PFSK-1 (cell line): ENCODE measurements at regions not wholly inside any gene's neighbourhood (a gene's known extent, or its start where the extent isn't known, plus 50 kb on each side); places are given as distances from the start of the nearest gene placed in this dataset.

ENCODE experiments used
- FOXP2 ChIP-seq: optimal IDR thresholded peaks from 2 replicates; pipeline ENCODE3; 2011; ENCODE audit warnings: borderline replicate concordance, control low read depth, inconsistent platforms; ENCODE audit not compliant: insufficient read depth; ENCODE audit errors: extremely low read length, extremely low read depth
- POLR2AphosphoS5 ChIP-seq: IDR thresholded peaks from 2 replicates; pipeline ENCODE4 v1.6.1; 2012; ENCODE audit warnings: low read depth, mild to moderate bottlenecking, control low read depth, low read length, moderate library complexity
- SIN3A ChIP-seq: IDR thresholded peaks from 2 replicates; pipeline ENCODE4 v1.6.1; 2012; ENCODE audit warnings: mild to moderate bottlenecking, low read length, moderate library complexity, borderline replicate concordance; ENCODE audit not compliant: insufficient read depth
- TAF1 ChIP-seq: IDR thresholded peaks from 2 replicates; pipeline ENCODE4 v1.6.1; 2012; ENCODE audit warnings: low read length, control low read depth, borderline replicate concordance; ENCODE audit not compliant: insufficient read depth
- TF ChIP-seq, protein P1 (sequence below), 2 experiments: IDR thresholded peaks; 2 replicates each; pipeline versions ENCODE4 v1.6.1 to v1.8.0; 2011 to 2012; ENCODE audit warnings: low read depth in 2 of 2, low read length in 2 of 2, control low read depth in 1 of 2, inconsistent platforms in 1 of 2, mild to moderate bottlenecking in 1 of 2, moderate library complexity in 1 of 2; ENCODE audit not compliant: insufficient read depth in 1 of 2

DNA sequence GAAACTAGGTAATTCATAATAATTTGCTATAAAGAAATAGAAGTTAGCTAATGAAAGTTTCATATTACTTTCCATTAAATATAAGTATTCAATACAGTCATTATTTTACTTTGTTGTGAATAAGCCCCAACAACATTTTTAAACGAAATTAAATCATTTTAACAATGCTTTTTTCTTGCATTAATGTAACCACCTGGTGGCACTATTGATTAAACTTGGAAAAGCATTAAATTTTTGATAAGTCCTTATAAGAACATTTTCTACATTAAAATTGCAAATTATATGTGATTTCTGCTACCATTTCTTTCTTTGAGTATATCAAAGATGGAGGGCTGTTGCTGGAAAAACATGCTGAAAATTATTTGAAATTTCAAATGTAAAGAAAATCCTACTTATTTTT lies 918.8 kb upstream of the TMPRSS15 start:
- TF ChIP-seq, protein P1, sequence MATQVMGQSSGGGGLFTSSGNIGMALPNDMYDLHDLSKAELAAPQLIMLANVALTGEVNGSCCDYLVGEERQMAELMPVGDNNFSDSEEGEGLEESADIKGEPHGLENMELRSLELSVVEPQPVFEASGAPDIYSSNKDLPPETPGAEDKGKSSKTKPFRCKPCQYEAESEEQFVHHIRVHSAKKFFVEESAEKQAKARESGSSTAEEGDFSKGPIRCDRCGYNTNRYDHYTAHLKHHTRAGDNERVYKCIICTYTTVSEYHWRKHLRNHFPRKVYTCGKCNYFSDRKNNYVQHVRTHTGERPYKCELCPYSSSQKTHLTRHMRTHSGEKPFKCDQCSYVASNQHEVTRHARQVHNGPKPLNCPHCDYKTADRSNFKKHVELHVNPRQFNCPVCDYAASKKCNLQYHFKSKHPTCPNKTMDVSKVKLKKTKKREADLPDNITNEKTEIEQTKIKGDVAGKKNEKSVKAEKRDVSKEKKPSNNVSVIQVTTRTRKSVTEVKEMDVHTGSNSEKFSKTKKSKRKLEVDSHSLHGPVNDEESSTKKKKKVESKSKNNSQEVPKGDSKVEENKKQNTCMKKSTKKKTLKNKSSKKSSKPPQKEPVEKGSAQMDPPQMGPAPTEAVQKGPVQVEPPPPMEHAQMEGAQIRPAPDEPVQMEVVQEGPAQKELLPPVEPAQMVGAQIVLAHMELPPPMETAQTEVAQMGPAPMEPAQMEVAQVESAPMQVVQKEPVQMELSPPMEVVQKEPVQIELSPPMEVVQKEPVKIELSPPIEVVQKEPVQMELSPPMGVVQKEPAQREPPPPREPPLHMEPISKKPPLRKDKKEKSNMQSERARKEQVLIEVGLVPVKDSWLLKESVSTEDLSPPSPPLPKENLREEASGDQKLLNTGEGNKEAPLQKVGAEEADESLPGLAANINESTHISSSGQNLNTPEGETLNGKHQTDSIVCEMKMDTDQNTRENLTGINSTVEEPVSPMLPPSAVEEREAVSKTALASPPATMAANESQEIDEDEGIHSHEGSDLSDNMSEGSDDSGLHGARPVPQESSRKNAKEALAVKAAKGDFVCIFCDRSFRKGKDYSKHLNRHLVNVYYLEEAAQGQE (IDR thresholded peaks at IDR 0.05; ENCODE audit: insufficient read depth in 1 of 2, low read depth in 2 of 2, low read length in 2 of 2): no peak
- TF ChIP-seq POLR2AphosphoS5 (no peak), FOXP2 (no peak), SIN3A (no peak), TAF1 (no peak)
